ENCODE measurements at regions not wholly inside any gene's neighbourhood (a gene's known extent, or its start where the extent isn't known, plus 50 kb on each side); places are given as distances from the start of the nearest gene placed in this dataset.

GRCh38 chr13:68609661-68610060 lies 1379.5 kb upstream of the PCDH9 start:
- in situ Hi-C loops (cut with MboI; ENCODE audit: low pct_unique_long_range_greater_than_20kb, low sequenced_read_pairs, unreplicated experiment), result no loop called here
- DNase-seq (ENCODE audit: low spot score), result no peak
- TF ChIP-seq CTCF (IDR thresholded peaks at IDR 0.05; ENCODE audit: extremely low read depth, insufficient read depth, missing control alignments), result no peak

- DNase-seq (ENCODE audit: low spot score), result no peak
- in situ Hi-C loops (cut with MboI; ENCODE audit: low pct_unique_long_range_greater_than_20kb, low sequenced_read_pairs, unreplicated experiment), result no loop called here
- TF ChIP-seq CTCF (IDR thresholded peaks at IDR 0.05; ENCODE audit: extremely low read depth, insufficient read depth, missing control alignments), result no peak
These were observed 1378.0 kb upstream of the PCDH9 start for GRCh38 chr13:68608147-68608546.

- no peak for TF ChIP-seq CTCF (IDR thresholded peaks at IDR 0.05; ENCODE audit: extremely low read depth, insufficient read depth, missing control alignments)
- in situ Hi-C loops (cut with MboI; ENCODE audit: low pct_unique_long_range_greater_than_20kb, low sequenced_read_pairs, unreplicated experiment), result no loop called here
- DNase-seq (ENCODE audit: low spot score), result no peak
These were observed 1367.5 kb upstream of the PCDH9 start for GRCh38 chr13:68597641-68598040.

GRCh38 chr13:68588623-68589022 lies 1358.5 kb upstream of the PCDH9 start:
- in situ Hi-C loops (cut with MboI; ENCODE audit: low pct_unique_long_range_greater_than_20kb, low sequenced_read_pairs, unreplicated experiment), result no loop called here
- no peak for TF ChIP-seq CTCF (IDR thresholded peaks at IDR 0.05; ENCODE audit: extremely low read depth, insufficient read depth, missing control alignments)

GRCh38 chr13:68584776-68585175 lies 1354.6 kb upstream of the PCDH9 start:
- TF ChIP-seq CTCF (IDR thresholded peaks at IDR 0.05; ENCODE audit: extremely low read depth, insufficient read depth, missing control alignments), result no peak
- DNase-seq (ENCODE audit: low spot score), result no peak
- in situ Hi-C loops (cut with MboI; ENCODE audit: low pct_unique_long_range_greater_than_20kb, low sequenced_read_pairs, unreplicated experiment), result no loop called here

More at GRCh38 chr13:68588623-68589022, 1358.5 kb upstream of the PCDH9 start:
- peak; percentile 2 for DNase-seq (ENCODE audit: low spot score)

- DNase-seq (ENCODE audit: low spot score), result no peak
- in situ Hi-C loops (cut with MboI; ENCODE audit: low pct_unique_long_range_greater_than_20kb, low sequenced_read_pairs, unreplicated experiment), result no loop called here
- no peak for TF ChIP-seq CTCF (IDR thresholded peaks at IDR 0.05; ENCODE audit: extremely low read depth, insufficient read depth, missing control alignments)
These were observed 1343.9 kb upstream of the PCDH9 start for GRCh38 chr13:68574053-68574452.

All from GM13977 (cell line).